CD4-positive, alpha-beta T cell (primary cell): ENCODE measurements at regions not wholly inside any gene's neighbourhood (a gene's known extent, or its start where the extent isn't known, plus 50 kb on each side); places are given as distances from the start of the nearest gene placed in this dataset.

Source experiments
- ATAC-seq: fragments of 200-7000 bp; cut with Tn5 transposase; one replicate; pipeline ENCODE4 v1.10.0; 2022; ENCODE audit warnings: mild to moderate bottlenecking; ENCODE audit not compliant: poor library complexity
- CTCF ChIA-PET: fragments of 350-600 bp; sonication (Branson Sonifier 250); formaldehyde crosslinking; loops from one replicate; lab custom pipeline; 2021; ENCODE audit warnings: antibody characterized with exemption, inconsistent platforms; lab: Charles Lee
- POLR2A ChIA-PET: fragments of 350-600 bp; sonication (Branson Sonifier 250); formaldehyde crosslinking; loops from one replicate; lab custom pipeline; 2021; ENCODE audit warnings: antibody characterized with exemption, inconsistent platforms; lab: Charles Lee
- DNase-seq, 14 experiments: peaks; one replicate each; pipeline ENCODE4 v3.0.0-alpha.2; 2013 to 2020; ENCODE audit warnings: mixed read lengths in 2 of 14
- H3K27ac ChIP-seq, 2 donors: one replicate each; pipeline versions ENCODE4 v1.5.1 to v1.7.0; 2013; ENCODE audit warnings: low read length in 2 of 2, low read depth in 1 of 2, mild to moderate bottlenecking in 1 of 2
- H3K27me3 ChIP-seq, 2 experiments: 1 replicate in 1 of 2; 2 replicates in 1 of 2; pipeline versions ENCODE4 v1.6.1 to v1.7.0; 2013; ENCODE audit warnings: low read length in 2 of 2, control low read depth in 1 of 2, mild to moderate bottlenecking in 1 of 2, moderate library complexity in 1 of 2; ENCODE audit not compliant: insufficient read depth in 2 of 2, control insufficient read depth in 1 of 2
- H3K36me3 ChIP-seq: one replicate; pipeline ENCODE4 v1.6.1; 2013; ENCODE audit warnings: low read length, control low read depth; ENCODE audit not compliant: insufficient read depth
- H3K4me1 ChIP-seq: one replicate; pipeline ENCODE4 v1.6.1; 2013; ENCODE audit warnings: low read length, control low read depth; ENCODE audit not compliant: insufficient read depth
- H3K4me3 ChIP-seq: one replicate; pipeline ENCODE4 v1.5.1; 2013; ENCODE audit warnings: mild to moderate bottlenecking, low read length, moderate library complexity
- H3K9me3 ChIP-seq, 2 experiments: 1 replicate in 1 of 2; 2 replicates in 1 of 2; pipeline versions ENCODE4 v1.6.1 to v1.7.0; 2013; ENCODE audit warnings: low read length in 2 of 2, mild to moderate bottlenecking in 2 of 2, control low read depth in 1 of 2, moderate library complexity in 1 of 2; ENCODE audit not compliant: control insufficient read depth in 1 of 2, insufficient read depth in 1 of 2
- H3K27ac Mint-ChIP-seq: one replicate; pipeline ENCODE4 v1.8.0; 2020; ENCODE audit warnings: mixed read lengths
- H3K27me3 Mint-ChIP-seq: one replicate; pipeline ENCODE4 v1.8.0; 2021; ENCODE audit warnings: mixed read lengths
- H3K36me3 Mint-ChIP-seq: one replicate; pipeline ENCODE4 v1.8.0; 2021; ENCODE audit warnings: low read depth, mixed read lengths
- H3K4me1 Mint-ChIP-seq: one replicate; pipeline ENCODE4 v1.8.0; 2021; ENCODE audit warnings: low read depth, mixed read lengths
- H3K4me3 Mint-ChIP-seq: one replicate; pipeline ENCODE4 v1.8.0; 2020; ENCODE audit warnings: mild to moderate bottlenecking, mixed read lengths
- H3K9me3 Mint-ChIP-seq: one replicate; pipeline ENCODE4 v1.8.0; 2020; ENCODE audit warnings: mixed read lengths
- CTCF ChIP-seq: fragments of 200-600 bp; IDR thresholded peaks from one replicate; pipeline ENCODE4 v1.8.0; 2022; ENCODE audit warnings: antibody characterized with exemption, mild to moderate bottlenecking
- intact Hi-C, 2 experiments: fragments of 100-400 bp; cut with DNase I in 1 of 2; cut with micrococcal nuclease in 1 of 2; formaldehyde crosslinking; loops; one replicate each; pipeline versions ENCODE4 v1.15.1 to v1.9.0; 2023 to 2025; cut with DNase I, micrococcal nuclease

DNA sequence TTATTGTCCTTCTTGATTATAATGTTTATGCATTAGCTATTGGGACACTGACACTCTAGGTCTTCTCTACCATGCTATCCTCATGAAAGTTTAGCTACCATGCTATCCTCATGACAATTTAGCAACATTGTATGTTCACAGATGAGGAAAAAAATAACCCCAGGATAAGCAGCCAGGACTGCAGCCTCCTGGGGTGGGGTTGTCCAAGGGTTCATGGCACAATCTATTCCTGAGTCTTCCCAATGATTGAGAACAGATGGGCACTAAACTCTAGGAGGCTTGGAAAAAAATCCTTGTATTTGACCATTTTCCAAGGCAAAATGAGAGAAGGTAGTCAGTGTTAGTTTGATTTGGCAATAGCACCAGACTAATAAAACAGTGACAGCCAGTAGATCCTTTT is 619.8 kb upstream of the LCORL start:
- no peaks in the 10 kb centered on the region for H3K27me3 Mint-ChIP-seq
- TF ChIP-seq CTCF: no peak
- Histone ChIP-seq H3K27ac (no peak overlapping the region), H3K4me1 (no peaks in the 10 kb centered on the region), H3K9me3 (no peaks in the 10 kb centered on the region), H3K36me3 (no peaks in the 10 kb centered on the region), H3K27me3 (no peaks in the 10 kb centered on the region), H3K4me3 (no peak overlapping the region)
- H3K36me3 Mint-ChIP-seq: no peaks in the 10 kb centered on the region
- intact Hi-C loops: no loop called here
- POLR2A ChIA-PET: no interaction called here
- H3K4me3 Mint-ChIP-seq: no peak overlapping the region
- DNase-seq: no peak
- H3K27ac Mint-ChIP-seq: no peak overlapping the region
- no peak for ATAC-seq
- CTCF ChIA-PET: no interaction called here
- no peaks in the 10 kb centered on the region for H3K9me3 Mint-ChIP-seq
- no peaks in the 10 kb centered on the region for H3K4me1 Mint-ChIP-seq

DNA sequence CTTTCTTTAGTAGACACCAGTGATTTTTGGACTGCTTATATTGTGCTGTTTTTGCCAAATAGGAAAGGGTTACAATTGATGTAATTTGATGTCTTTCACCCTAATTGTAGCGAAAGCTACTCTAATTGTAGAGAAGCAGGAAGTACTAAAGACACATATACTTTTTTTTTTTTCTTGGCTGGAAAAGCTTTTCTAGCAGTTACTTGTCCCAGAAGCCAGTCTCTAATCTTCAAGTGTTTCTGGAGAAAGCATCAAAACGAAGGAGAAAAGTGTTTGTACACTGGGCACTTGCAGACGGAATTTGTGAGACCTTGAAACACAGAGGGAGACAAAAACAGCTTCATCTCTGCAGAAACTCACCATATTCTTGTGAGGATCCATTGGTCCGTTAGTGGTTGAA is 616.5 kb upstream of the LCORL start:
- DNase-seq (no peak), ATAC-seq (no peak)
- CTCF ChIA-PET: no interaction called here
- Mint-ChIP-seq H3K27ac (no peak overlapping the region), H3K4me1 (no peaks in the 10 kb centered on the region), H3K9me3 (no peaks in the 10 kb centered on the region), H3K36me3 (no peaks in the 10 kb centered on the region), H3K4me3 (no peak overlapping the region), H3K27me3 (no peaks in the 10 kb centered on the region)
- Histone ChIP-seq H3K4me3 (no peak overlapping the region), H3K9me3 (no peaks in the 10 kb centered on the region), H3K4me1 (no peaks in the 10 kb centered on the region), H3K27me3 (peaks cover 0 to 2% of the 10 kb centered on the region in 2 experiments), H3K27ac (no peak overlapping the region), H3K36me3 (no peaks in the 10 kb centered on the region)
- intact Hi-C loops: no loop called here
- POLR2A ChIA-PET: no interaction called here
- no peak for TF ChIP-seq CTCF

GRCh38 chr4:18636001-18636585 is 614.5 kb upstream of the LCORL start:
- Mint-ChIP-seq H3K36me3 (no peaks in the 10 kb centered on the region), H3K27ac (no peak overlapping the region), H3K9me3 (no peaks in the 10 kb centered on the region), H3K4me3 (no peak overlapping the region), H3K4me1 (no peaks in the 10 kb centered on the region), H3K27me3 (no peaks in the 10 kb centered on the region)
- Histone ChIP-seq H3K4me1 (no peaks in the 10 kb centered on the region), H3K27me3 (peaks cover 0 to 2% of the 10 kb centered on the region in 2 experiments), H3K36me3 (no peaks in the 10 kb centered on the region), H3K4me3 (no peak overlapping the region), H3K9me3 (no peaks in the 10 kb centered on the region), H3K27ac (no peak overlapping the region)
- TF ChIP-seq CTCF: no peak
- intact Hi-C loops: no loop called here
- DNase-seq: no peak
- ChIA-PET POLR2A (no interaction called here), CTCF (no interaction called here)
- ATAC-seq: no peak
